ENCODE measurements at regions not wholly inside any gene's neighbourhood (a gene's known extent, or its start where the extent isn't known, plus 50 kb on each side); places are given as distances from the start of the nearest gene placed in this dataset.
"Not testable (repeated sequence)": the region's sequence is repeated elsewhere in the genome, so short reads cannot be mapped to it uniquely, and the experiment has no call there.

GRCh38 chr22:25348391-25348790 lies 129.0 kb downstream of the CRYBB2 start:
- Histone ChIP-seq H3K36me3 (ENCODE audit: control insufficient read depth in 2 of 2, insufficient read depth in 2 of 2, low read length in 1 of 2) (peaks cover 7 to 19% of the 10 kb centered on the region in 2 donors), H3K27me3 (ENCODE audit: control insufficient read depth in 1 of 2, insufficient read depth in 2 of 2, low read length in 2 of 2) (no peaks in the 10 kb centered on the region)
- 94 to 97% methylated on average over 2 of the region's 2 CpGs for WGBS, 2 donors

GRCh38 chr22:25348996-25349395 lies 129.6 kb downstream of the CRYBB2 start:
- H3K27ac ChIP-seq (ENCODE audit: low read depth in 2 of 2, low read length in 1 of 2); H3K4me1 ChIP-seq (ENCODE audit: control insufficient read depth in 2 of 2, insufficient read depth in 2 of 2, low read length in 1 of 2); H3K9me3 ChIP-seq (ENCODE audit: control insufficient read depth in 2 of 2, insufficient read depth in 1 of 2, low read depth in 1 of 2, low read length in 1 of 2); H3K4me3 ChIP-seq (ENCODE audit: low read depth in 1 of 2, low read length in 2 of 2); H3K27me3 ChIP-seq (ENCODE audit: control insufficient read depth in 1 of 2, insufficient read depth in 2 of 2, low read length in 2 of 2): not testable (repeated sequence)
- WGBS, 2 donors: 87 to 96% methylated on average over 3 to 5 of the region's 5 CpGs
- H3K36me3 ChIP-seq (ENCODE audit: control insufficient read depth in 2 of 2, insufficient read depth in 2 of 2, low read length in 1 of 2): peaks cover 7 to 25% of the 10 kb centered on the region in 2 donors

More at GRCh38 chr22:25348391-25348790, 129.0 kb downstream of the CRYBB2 start:
- peaks cover 0 to 3% of the 10 kb centered on the region in 2 donors for H3K4me1 ChIP-seq (ENCODE audit: control insufficient read depth in 2 of 2, insufficient read depth in 2 of 2, low read length in 1 of 2)
- H3K27ac ChIP-seq (ENCODE audit: low read depth in 2 of 2, low read length in 1 of 2): no peak overlapping the region
- no peaks in the 10 kb centered on the region for H3K9me3 ChIP-seq (ENCODE audit: control insufficient read depth in 2 of 2, insufficient read depth in 1 of 2, low read depth in 1 of 2, low read length in 1 of 2)
- no peak overlapping the region for H3K4me3 ChIP-seq (ENCODE audit: low read depth in 1 of 2, low read length in 2 of 2)

- Histone ChIP-seq H3K9me3 (ENCODE audit: control insufficient read depth in 2 of 2, insufficient read depth in 1 of 2, low read depth in 1 of 2, low read length in 1 of 2) (no peaks in the 10 kb centered on the region), H3K27me3 (ENCODE audit: control insufficient read depth in 1 of 2, insufficient read depth in 2 of 2, low read length in 2 of 2) (no peaks in the 10 kb centered on the region), H3K4me3 (ENCODE audit: low read depth in 1 of 2, low read length in 2 of 2) (no peak overlapping the region), H3K4me1 (ENCODE audit: control insufficient read depth in 2 of 2, insufficient read depth in 2 of 2, low read length in 1 of 2) (peaks cover 0 to 3% of the 10 kb centered on the region in 2 donors), H3K36me3 (ENCODE audit: control insufficient read depth in 2 of 2, insufficient read depth in 2 of 2, low read length in 1 of 2) (peaks cover 7 to 31% of the 10 kb centered on the region in 2 donors), H3K27ac (ENCODE audit: low read depth in 2 of 2, low read length in 1 of 2) (no peak overlapping the region)
- WGBS, 2 donors: 87 to 88% methylated on average over 26 of the region's 26 CpGs
Measured at GRCh38 chr22:25350551-25350971, 131.1 kb downstream of the CRYBB2 start.

- H3K4me1 ChIP-seq (ENCODE audit: control insufficient read depth in 2 of 2, insufficient read depth in 2 of 2, low read length in 1 of 2): peaks cover 0 to 3% of the 10 kb centered on the region in 2 donors
- no peak overlapping the region for H3K4me3 ChIP-seq (ENCODE audit: low read depth in 1 of 2, low read length in 2 of 2)
- H3K9me3 ChIP-seq (ENCODE audit: control insufficient read depth in 2 of 2, insufficient read depth in 1 of 2, low read depth in 1 of 2, low read length in 1 of 2): no peaks in the 10 kb centered on the region
- peaks cover 7 to 31% of the 10 kb centered on the region in 2 donors for H3K36me3 ChIP-seq (ENCODE audit: control insufficient read depth in 2 of 2, insufficient read depth in 2 of 2, low read length in 1 of 2)
- no peak overlapping the region for H3K27ac ChIP-seq (ENCODE audit: low read depth in 2 of 2, low read length in 1 of 2)
- 92 to 95% methylated on average over 18 of the region's 18 CpGs for WGBS, 2 donors
- no peaks in the 10 kb centered on the region for H3K27me3 ChIP-seq (ENCODE audit: control insufficient read depth in 1 of 2, insufficient read depth in 2 of 2, low read length in 2 of 2)
Measured at GRCh38 chr22:25351631-25352293, 132.3 kb downstream of the CRYBB2 start.

- 96% methylated on average over 8 of the region's 8 CpGs for WGBS, 2 donors
- H3K4me3 ChIP-seq (ENCODE audit: low read depth in 1 of 2, low read length in 2 of 2): no peak overlapping the region
- peaks cover 8 to 29% of the 10 kb centered on the region in 2 donors for H3K36me3 ChIP-seq (ENCODE audit: control insufficient read depth in 2 of 2, insufficient read depth in 2 of 2, low read length in 1 of 2)
- H3K9me3 ChIP-seq (ENCODE audit: control insufficient read depth in 2 of 2, insufficient read depth in 1 of 2, low read depth in 1 of 2, low read length in 1 of 2): no peaks in the 10 kb centered on the region
- no peaks in the 10 kb centered on the region for H3K27me3 ChIP-seq (ENCODE audit: control insufficient read depth in 1 of 2, insufficient read depth in 2 of 2, low read length in 2 of 2)
- H3K4me1 ChIP-seq (ENCODE audit: control insufficient read depth in 2 of 2, insufficient read depth in 2 of 2, low read length in 1 of 2): peaks cover 0 to 3% of the 10 kb centered on the region in 2 donors
- H3K27ac ChIP-seq (ENCODE audit: low read depth in 2 of 2, low read length in 1 of 2): no peak overlapping the region
Measured at GRCh38 chr22:25352294-25352680, 132.8 kb downstream of the CRYBB2 start.

GRCh38 chr22:25353516-25354445 lies 134.3 kb downstream of the CRYBB2 start:
- Histone ChIP-seq H3K9me3 (ENCODE audit: control insufficient read depth in 2 of 2, insufficient read depth in 1 of 2, low read depth in 1 of 2, low read length in 1 of 2) (no peaks in the 10 kb centered on the region), H3K36me3 (ENCODE audit: control insufficient read depth in 2 of 2, insufficient read depth in 2 of 2, low read length in 1 of 2) (peaks cover 13 to 35% of the 10 kb centered on the region in 2 donors), H3K4me3 (ENCODE audit: low read depth in 1 of 2, low read length in 2 of 2) (no peak overlapping the region), H3K27ac (ENCODE audit: low read depth in 2 of 2, low read length in 1 of 2) (no peak overlapping the region), H3K27me3 (ENCODE audit: control insufficient read depth in 1 of 2, insufficient read depth in 2 of 2, low read length in 2 of 2) (no peaks in the 10 kb centered on the region), H3K4me1 (ENCODE audit: control insufficient read depth in 2 of 2, insufficient read depth in 2 of 2, low read length in 1 of 2) (peaks cover 3% of the 10 kb centered on the region in 2 donors)
- 93 to 94% methylated on average over 22 of the region's 22 CpGs for WGBS, 2 donors

- 88 to 94% methylated on average over 12 of the region's 12 CpGs for WGBS, 2 donors
- Histone ChIP-seq H3K36me3 (ENCODE audit: control insufficient read depth in 2 of 2, insufficient read depth in 2 of 2, low read length in 1 of 2) (peaks cover 13 to 38% of the 10 kb centered on the region in 2 donors), H3K4me1 (ENCODE audit: control insufficient read depth in 2 of 2, insufficient read depth in 2 of 2, low read length in 1 of 2) (peaks cover 3% of the 10 kb centered on the region in 2 donors), H3K9me3 (ENCODE audit: control insufficient read depth in 2 of 2, insufficient read depth in 1 of 2, low read depth in 1 of 2, low read length in 1 of 2) (no peaks in the 10 kb centered on the region), H3K4me3 (ENCODE audit: low read depth in 1 of 2, low read length in 2 of 2) (no peak overlapping the region), H3K27me3 (ENCODE audit: control insufficient read depth in 1 of 2, insufficient read depth in 2 of 2, low read length in 2 of 2) (no peaks in the 10 kb centered on the region), H3K27ac (ENCODE audit: low read depth in 2 of 2, low read length in 1 of 2) (no peak overlapping the region)
Measured at GRCh38 chr22:25354456-25354855, 135.0 kb downstream of the CRYBB2 start.

- H3K9me3 ChIP-seq (ENCODE audit: control insufficient read depth in 2 of 2, insufficient read depth in 1 of 2, low read depth in 1 of 2, low read length in 1 of 2): no peaks in the 10 kb centered on the region
- H3K4me3 ChIP-seq (ENCODE audit: low read depth in 1 of 2, low read length in 2 of 2): no peak overlapping the region
- WGBS, 2 donors: 92 to 93% methylated on average over 10 of the region's 10 CpGs
- no peaks in the 10 kb centered on the region for H3K27me3 ChIP-seq (ENCODE audit: control insufficient read depth in 1 of 2, insufficient read depth in 2 of 2, low read length in 2 of 2)
- peaks cover 8 to 35% of the 10 kb centered on the region in 2 donors for H3K36me3 ChIP-seq (ENCODE audit: control insufficient read depth in 2 of 2, insufficient read depth in 2 of 2, low read length in 1 of 2)
- H3K4me1 ChIP-seq (ENCODE audit: control insufficient read depth in 2 of 2, insufficient read depth in 2 of 2, low read length in 1 of 2): peaks cover 0 to 3% of the 10 kb centered on the region in 2 donors
- H3K27ac ChIP-seq (ENCODE audit: low read depth in 2 of 2, low read length in 1 of 2): no peak overlapping the region
Measured at GRCh38 chr22:25357132-25357455, 137.7 kb downstream of the CRYBB2 start.

- peaks cover 0 to 3% of the 10 kb centered on the region in 2 donors for H3K4me1 ChIP-seq (ENCODE audit: control insufficient read depth in 2 of 2, insufficient read depth in 2 of 2, low read length in 1 of 2)
- peaks cover 5 to 32% of the 10 kb centered on the region in 2 donors for H3K36me3 ChIP-seq (ENCODE audit: control insufficient read depth in 2 of 2, insufficient read depth in 2 of 2, low read length in 1 of 2)
- H3K27me3 ChIP-seq (ENCODE audit: control insufficient read depth in 1 of 2, insufficient read depth in 2 of 2, low read length in 2 of 2): no peaks in the 10 kb centered on the region
- WGBS, 2 donors: 88 to 91% methylated on average over 7 of the region's 7 CpGs
- no peaks in the 10 kb centered on the region for H3K9me3 ChIP-seq (ENCODE audit: control insufficient read depth in 2 of 2, insufficient read depth in 1 of 2, low read depth in 1 of 2, low read length in 1 of 2)
- H3K4me3 ChIP-seq (ENCODE audit: low read depth in 1 of 2, low read length in 2 of 2): no peak overlapping the region
- H3K27ac ChIP-seq (ENCODE audit: low read depth in 2 of 2, low read length in 1 of 2): no peak overlapping the region
Measured at GRCh38 chr22:25357606-25358420, 138.4 kb downstream of the CRYBB2 start.

Data from esophagus (tissue), 2 donors.